HepG2 (cell line): ENCODE measurements at regions not wholly inside any gene's neighbourhood (a gene's known extent, or its start where the extent isn't known, plus 50 kb on each side); places are given as distances from the start of the nearest gene placed in this dataset.

Experiments
- ATAC-seq: fragments of 200-7000 bp; cut with Tn5 transposase; 3 replicates; pipeline ENCODE4 v1.9.1; 2020; ENCODE audit warnings: mild to moderate bottlenecking, moderate library complexity
- BruUV-seq: library from RNA; stranded (reverse); fragments of 400-500 nt; replicated peaks from 2 replicates; lab custom pipeline; 2021; lab: Mats Ljungman, UMichigan
- CTCF ChIA-PET: fragments of 300-600 bp; formaldehyde crosslinking; extraction: SDS; loops from one replicate; lab custom pipeline; 2021; ENCODE audit warnings: low total read pairs, inconsistent platforms, low intra/inter-chr PET ratio; lab: Yijun Ruan, JAX
- POLR2A ChIA-PET: fragments of 350-600 bp; sonication (Branson Sonifier 250); formaldehyde crosslinking; loops from one replicate; lab custom pipeline; 2020; ENCODE audit warnings: antibody characterized with exemption, inconsistent platforms; lab: Yijun Ruan, JAX
- DNase-seq: peaks from one replicate; pipeline ENCODE4 v3.0.0-alpha.2; 2015; ENCODE audit warnings: low spot score
- FAIRE-seq: peaks from 3 replicates; lab custom pipeline; 2011; peaks lifted over from hg19 to GRCh38; lab: Jason Lieb, UNC
- H2AFZ ChIP-seq: one replicate; pipeline ENCODE4 v1.6.1; 2011; ENCODE audit warnings: low read length, inconsistent platforms
- H3K27ac ChIP-seq: fragments of 300-600 bp; 3 replicates; pipeline ENCODE4 v1.8.0; 2011; ENCODE audit warnings: mixed run types, mild to moderate bottlenecking, mixed read lengths, low read length, inconsistent platforms; ENCODE audit not compliant: insufficient read depth; ENCODE audit errors: extremely low read length
- H3K27me3 ChIP-seq, 2 experiments: fragments of 200-600 bp in 1 of 2; 2 replicates in 1 of 2; 3 replicates in 1 of 2; pipeline versions ENCODE4 v1.6.0 to v1.8.0; 2011; ENCODE audit warnings: low read length in 2 of 2, mild to moderate bottlenecking in 2 of 2, moderate library complexity in 2 of 2, inconsistent platforms in 1 of 2; ENCODE audit not compliant: insufficient read depth in 2 of 2, control insufficient read depth in 1 of 2
- H3K36me3 ChIP-seq, 2 experiments: fragments of 200-600 bp in 1 of 2; replicated peaks in 1 of 2; 2 replicates in 1 of 2; 3 replicates in 1 of 2; pipeline versions ENCODE4 v1.5.1 to v1.8.0; 2011; ENCODE audit warnings: low read length in 2 of 2, inconsistent platforms in 1 of 2; ENCODE audit not compliant: insufficient read depth in 2 of 2, control insufficient read depth in 1 of 2
- H3K4me1 ChIP-seq: 2 replicates; pipeline ENCODE4 v1.5.1; 2012; ENCODE audit warnings: low read length, inconsistent platforms; ENCODE audit not compliant: insufficient read depth
- H3K4me2 ChIP-seq: 2 replicates; pipeline ENCODE4 v1.6.0; 2011; ENCODE audit warnings: low read depth, low read length, inconsistent platforms
- H3K4me3 ChIP-seq, 3 experiments: fragments of 200-600 bp in 1 of 3; sonication (generic), shearing (Covaris generic) in 1 of 3; replicated peaks in 1 of 3; 2 replicates each; pipeline ENCODE4 v1.5.1; 2011 to 2016; ENCODE audit warnings: low read length in 3 of 3, inconsistent platforms in 2 of 3, low read depth in 2 of 3, mild to moderate bottlenecking in 2 of 3, control low read depth in 1 of 3, mixed read lengths in 1 of 3; ENCODE audit not compliant: insufficient read depth in 1 of 3
- H3K79me2 ChIP-seq: one replicate; pipeline ENCODE4 v1.6.1; 2011; ENCODE audit warnings: low read length, inconsistent platforms; ENCODE audit not compliant: insufficient read depth
- H3K9ac ChIP-seq: 2 replicates; pipeline ENCODE4 v1.6.0; 2011; ENCODE audit warnings: mild to moderate bottlenecking, low read depth, low read length, inconsistent platforms; ENCODE audit not compliant: insufficient read depth
- H3K9me3 ChIP-seq: 2 replicates; pipeline ENCODE4 v1.5.1; 2012; ENCODE audit warnings: mild to moderate bottlenecking, low read length
- H4K20me1 ChIP-seq: 2 replicates; pipeline ENCODE4 v1.6.0; 2011; ENCODE audit warnings: inconsistent platforms, mild to moderate bottlenecking, low read length, moderate library complexity; ENCODE audit not compliant: insufficient read depth
- CENPX ChIP-seq: sonication (generic); formaldehyde crosslinking; IDR thresholded peaks from 2 replicates; pipeline ENCODE4 v1.9.0; 2021; ENCODE audit warnings: mild to moderate bottlenecking, missing genetic modification reagents, moderate library complexity
- LCORL ChIP-seq, 2 experiments: fragments of 450-650 bp in 1 of 2; sonication (generic) in 1 of 2; formaldehyde crosslinking in 1 of 2; IDR thresholded peaks; 2 replicates each; pipeline versions ENCODE4 v1.5.0 to v1.6.1; 2017 to 2020; ENCODE audit warnings: antibody characterized with exemption in 1 of 2, missing genetic modification reagents in 1 of 2
- PLRG1 ChIP-seq: fragments of 450-650 bp; conservative IDR thresholded peaks from 2 replicates; pipeline ENCODE4 v1.6.1; 2016
- ZKSCAN1 ChIP-seq: fragments of 150-350 bp; IDR thresholded peaks from 2 replicates; pipeline ENCODE4 v1.6.1; 2014; ENCODE audit warnings: low read length
- ZNF329 ChIP-seq: sonication (generic); formaldehyde crosslinking; IDR thresholded peaks from 2 replicates; pipeline ENCODE4 v1.9.0; 2021; ENCODE audit warnings: low read depth, mild to moderate bottlenecking, missing genetic modification reagents
- ZNF550 ChIP-seq: sonication (generic); formaldehyde crosslinking; IDR thresholded peaks from 2 replicates; pipeline ENCODE4 v1.4.0; 2020; ENCODE audit warnings: mild to moderate bottlenecking, missing genetic modification reagents, borderline replicate concordance
- ZNF878 ChIP-seq: sonication (generic); formaldehyde crosslinking; IDR thresholded peaks from 2 replicates; pipeline ENCODE4 v1.8.1; 2023; ENCODE audit warnings: mild to moderate bottlenecking, missing genetic modification reagents, moderate library complexity
- WGBS: methylation state at CpG from one replicate; pipeline ENCODE4 v1.1.6; 2017; ENCODE audit warnings: low lambda C conversion rate; 5-methylcytosine and 5-hydroxymethylcytosine counted together
- in situ Hi-C: cut with HindIII; loops from 2 replicates; pipeline ENCODE4 v1.10.0; 2017; ENCODE audit warnings: low pct_unique_long_range_greater_than_20kb; ENCODE audit not compliant: extremely low pct_ligation_motif_present
- intact Hi-C: fragments of 100-400 bp; cut with micrococcal nuclease; formaldehyde crosslinking; loops from one replicate; pipeline ENCODE4 v1.10.0; 2022; ENCODE audit not compliant: unreplicated experiment
- TF ChIP-seq, protein P1 (sequence below): sonication (generic); formaldehyde crosslinking; IDR thresholded peaks from 2 replicates; pipeline ENCODE4 v1.4.0; 2020; ENCODE audit warnings: missing genetic modification reagents
- TF ChIP-seq, protein P2 (sequence below): IDR thresholded peaks from 2 replicates; pipeline ENCODE4 v1.6.1; 2016; ENCODE audit warnings: mild to moderate bottlenecking

DNA sequence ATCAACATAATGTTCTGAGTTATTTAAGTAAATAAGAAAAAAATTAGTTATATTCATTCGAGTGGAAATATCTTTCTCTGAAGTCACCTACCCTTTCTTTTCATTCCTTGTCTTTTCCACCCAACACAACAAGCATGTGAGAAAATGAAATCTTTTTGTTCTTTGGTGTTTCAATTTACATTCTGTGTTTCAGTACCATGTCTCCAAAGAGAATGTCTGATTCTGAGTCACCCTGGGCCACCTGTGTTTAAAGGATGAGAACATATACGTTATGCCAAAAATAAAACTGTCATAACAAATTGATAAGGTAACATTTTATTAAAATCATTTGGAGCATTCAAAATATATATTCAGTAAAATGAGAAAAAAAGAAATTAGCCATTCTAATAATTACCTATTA, 470.8 kb downstream of the ZNF804A start:
- TF ChIP-seq LCORL (IDR thresholded peaks at IDR 0.05): no peak
- TF ChIP-seq LCORL (CRISPR knock-in tag; IDR thresholded peaks at IDR 0.05): no peak
- TF ChIP-seq, protein P1, sequence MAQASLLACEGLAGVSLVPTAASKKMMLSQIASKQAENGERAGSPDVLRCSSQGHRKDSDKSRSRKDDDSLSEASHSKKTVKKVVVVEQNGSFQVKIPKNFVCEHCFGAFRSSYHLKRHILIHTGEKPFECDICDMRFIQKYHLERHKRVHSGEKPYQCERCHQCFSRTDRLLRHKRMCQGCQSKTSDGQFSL: no peak
- no peak for TF ChIP-seq PLRG1
- TF ChIP-seq ZNF878 (CRISPR knock-in tag): no peak
- no peak for TF ChIP-seq ZNF329 (CRISPR knock-in tag)
- TF ChIP-seq CENPX (CRISPR knock-in tag): no peak
- TF ChIP-seq ZKSCAN1: no peak
- no peak for TF ChIP-seq ZNF550 (CRISPR knock-in tag)
- TF ChIP-seq, protein P2, sequence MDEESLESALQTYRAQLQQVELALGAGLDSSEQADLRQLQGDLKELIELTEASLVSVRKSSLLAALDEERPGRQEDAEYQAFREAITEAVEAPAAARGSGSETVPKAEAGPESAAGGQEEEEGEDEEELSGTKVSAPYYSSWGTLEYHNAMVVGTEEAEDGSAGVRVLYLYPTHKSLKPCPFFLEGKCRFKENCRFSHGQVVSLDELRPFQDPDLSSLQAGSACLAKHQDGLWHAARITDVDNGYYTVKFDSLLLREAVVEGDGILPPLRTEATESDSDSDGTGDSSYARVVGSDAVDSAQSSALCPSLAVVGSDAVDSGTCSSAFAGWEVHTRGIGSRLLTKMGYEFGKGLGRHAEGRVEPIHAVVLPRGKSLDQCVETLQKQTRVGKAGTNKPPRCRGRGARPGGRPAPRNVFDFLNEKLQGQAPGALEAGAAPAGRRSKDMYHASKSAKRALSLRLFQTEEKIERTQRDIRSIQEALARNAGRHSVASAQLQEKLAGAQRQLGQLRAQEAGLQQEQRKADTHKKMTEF: no peak
- TF ChIP-seq, all 625 proteins: peak for 0
- no peak overlapping the region for H3K4me2 ChIP-seq
- H3K79me2 ChIP-seq: no peaks in the 10 kb centered on the region
- no peaks in the 10 kb centered on the region for H3K9me3 ChIP-seq
- no TSS peak for BruUV-seq
- no peaks in the 10 kb centered on the region for H3K36me3 ChIP-seq
- no peak overlapping the region for H3K4me3 ChIP-seq
- ATAC-seq (no peak), FAIRE-seq (no peak), DNase-seq (no peak)
- no peak overlapping the region for H3K27ac ChIP-seq
- POLR2A ChIA-PET: no interaction called here
- WGBS: 2% methylated on average over 2 of the region's 2 CpGs
- no peaks in the 10 kb centered on the region for H3K27me3 ChIP-seq
- H3K9ac ChIP-seq: no peak overlapping the region
- no peaks in the 10 kb centered on the region for H3K4me1 ChIP-seq
- CTCF ChIA-PET: no interaction called here
- no peak overlapping the region for H2AFZ ChIP-seq
- H4K20me1 ChIP-seq: no peaks in the 10 kb centered on the region
- intact Hi-C loops: no loop called here
- in situ Hi-C loops: no loop called here
